Panc1 (cell line): ENCODE measurements at regions not wholly inside any gene's neighbourhood (a gene's known extent, or its start where the extent isn't known, plus 50 kb on each side); places are given as distances from the start of the nearest gene placed in this dataset.

Source experiments
- ATAC-seq: fragments of 200-7000 bp; cut with Tn5 transposase; 2 replicates; pipeline ENCODE4 v1.9.1; 2020; ENCODE audit warnings: mild to moderate bottlenecking, moderate library complexity
- BruUV-seq: library from RNA; stranded (reverse); fragments of 400-500 nt; replicated peaks from 2 replicates; lab custom pipeline; 2021; lab: Mats Ljungman, UMichigan
- CTCF ChIA-PET: fragments of 300-600 bp; sonication (Branson Sonifier 250); formaldehyde crosslinking; loops from one replicate; lab custom pipeline; 2022; ENCODE audit warnings: antibody characterized with exemption; lab: Charles Lee
- POLR2A ChIA-PET: fragments of 300-600 bp; sonication (Branson Sonifier 250); formaldehyde crosslinking; loops from one replicate; lab custom pipeline; 2022; ENCODE audit warnings: antibody characterized with exemption; lab: Charles Lee
- DNase-seq: peaks from one replicate; pipeline ENCODE4 v3.0.0-alpha.2; 2010; ENCODE audit warnings: low read depth, low spot score
- H3K27ac ChIP-seq: 2 replicates; pipeline ENCODE4 v1.5.1; 2011; ENCODE audit warnings: mild to moderate bottlenecking, low read length, inconsistent platforms
- H3K27me3 ChIP-seq: fragments of 200-500 bp; sonication (Bioruptor generic); 2 replicates; pipeline ENCODE4 v1.6.0; 2014; ENCODE audit warnings: low read length, inconsistent platforms; ENCODE audit not compliant: control insufficient read depth, insufficient read depth
- H3K36me3 ChIP-seq: fragments of 200-500 bp; sonication (Bioruptor generic); 2 replicates; pipeline ENCODE4 v1.5.1; 2014; ENCODE audit warnings: inconsistent platforms, mild to moderate bottlenecking, low read length, moderate library complexity; ENCODE audit not compliant: control insufficient read depth, insufficient read depth
- H3K4me1 ChIP-seq: 2 replicates; pipeline ENCODE4 v1.5.1; 2011; ENCODE audit warnings: inconsistent platforms, mild to moderate bottlenecking, low read length, moderate library complexity; ENCODE audit not compliant: control insufficient read depth, insufficient read depth
- H3K4me3 ChIP-seq, 2 experiments: 2 replicates each; pipeline ENCODE4 v1.5.1; 2011 to 2012; ENCODE audit warnings: low read depth in 2 of 2, low read length in 2 of 2, mild to moderate bottlenecking in 2 of 2, inconsistent platforms in 1 of 2, moderate library complexity in 1 of 2
- H3K9me3 ChIP-seq: fragments of 200-500 bp; sonication (Bioruptor generic); 2 replicates; pipeline ENCODE4 v1.5.1; 2014; ENCODE audit warnings: low read depth, mild to moderate bottlenecking, inconsistent platforms, low read length, moderate library complexity; ENCODE audit not compliant: control insufficient read depth, insufficient read depth
- CTCF ChIP-seq: fragments of 450-650 bp; IDR thresholded peaks from 2 replicates; pipeline ENCODE4 v1.5.1; 2017; ENCODE audit warnings: mild to moderate bottlenecking
- POLR2AphosphoS5 ChIP-seq: IDR thresholded peaks from 2 replicates; pipeline ENCODE4 v1.6.1; 2012; ENCODE audit warnings: mild to moderate bottlenecking, low read depth, low read length, moderate library complexity
- SIN3A ChIP-seq: IDR thresholded peaks from 2 replicates; pipeline ENCODE4 v1.6.1; 2012; ENCODE audit warnings: low read depth, mild to moderate bottlenecking, low read length, moderate library complexity, borderline replicate concordance; ENCODE audit not compliant: insufficient read depth
- TCF7L2 ChIP-seq: IDR thresholded peaks from 2 replicates; pipeline ENCODE4 v1.6.1; 2011; ENCODE audit warnings: mild to moderate bottlenecking, low read depth, low read length, inconsistent platforms
- in situ Hi-C: cut with HindIII; loops from 2 replicates; pipeline ENCODE4 v1.10.0; 2016; ENCODE audit warnings: low sequenced_read_pairs, low pct_unique_long_range_greater_than_20kb
- intact Hi-C: fragments of 100-400 bp; cut with micrococcal nuclease; formaldehyde crosslinking; loops from one replicate; pipeline ENCODE4 v1.10.0; 2022; ENCODE audit not compliant: unreplicated experiment
- TF ChIP-seq, protein P1 (sequence below), 2 experiments: IDR thresholded peaks; 2 replicates each; pipeline ENCODE4 v1.6.1; 2011 to 2012; ENCODE audit warnings: low read depth in 2 of 2, control low read depth in 1 of 2, low read length in 1 of 2, mild to moderate bottlenecking in 1 of 2, moderate library complexity in 1 of 2; ENCODE audit not compliant: insufficient read depth in 1 of 2

DNA sequence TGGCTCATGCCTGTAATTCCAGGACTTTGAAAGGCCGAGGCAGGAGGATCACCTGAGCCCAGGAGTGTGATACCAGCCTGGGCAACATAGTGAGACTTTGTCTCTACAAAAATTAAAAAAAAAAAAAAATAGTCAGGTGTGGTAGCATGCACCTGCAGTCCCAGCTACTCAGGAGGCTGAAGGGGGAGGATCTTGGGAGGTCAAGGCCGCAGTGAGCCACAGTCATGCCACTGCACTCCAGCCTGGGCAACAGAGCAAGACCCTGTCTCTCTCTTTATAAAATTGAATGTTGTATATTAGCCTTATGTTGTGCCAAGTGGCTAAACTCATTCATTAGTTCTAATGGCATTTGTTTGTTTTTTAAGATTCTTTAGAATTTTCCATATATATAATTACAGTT, 207.7 kb upstream of the COPS8 start:
- Histone ChIP-seq H3K9me3 (peaks cover 7% of the 10 kb centered on the region; the same call in 1 of the 2 replicates), H3K4me1 (no peaks in the 10 kb centered on the region), H3K27me3 (no peaks in the 10 kb centered on the region; the same call in 1 of the 2 replicates), H3K36me3 (no peaks in the 10 kb centered on the region), H3K4me3 (no peak overlapping the region), H3K27ac (no peak overlapping the region)
- ATAC-seq, result no peak
- no peak for DNase-seq
- POLR2A ChIA-PET, result no interaction called here
- intact Hi-C loops, result no loop called here
- in situ Hi-C loops, result no loop called here
- CTCF ChIA-PET, result no interaction called here
- BruUV-seq, result no TSS peak
- TF ChIP-seq, protein P1, sequence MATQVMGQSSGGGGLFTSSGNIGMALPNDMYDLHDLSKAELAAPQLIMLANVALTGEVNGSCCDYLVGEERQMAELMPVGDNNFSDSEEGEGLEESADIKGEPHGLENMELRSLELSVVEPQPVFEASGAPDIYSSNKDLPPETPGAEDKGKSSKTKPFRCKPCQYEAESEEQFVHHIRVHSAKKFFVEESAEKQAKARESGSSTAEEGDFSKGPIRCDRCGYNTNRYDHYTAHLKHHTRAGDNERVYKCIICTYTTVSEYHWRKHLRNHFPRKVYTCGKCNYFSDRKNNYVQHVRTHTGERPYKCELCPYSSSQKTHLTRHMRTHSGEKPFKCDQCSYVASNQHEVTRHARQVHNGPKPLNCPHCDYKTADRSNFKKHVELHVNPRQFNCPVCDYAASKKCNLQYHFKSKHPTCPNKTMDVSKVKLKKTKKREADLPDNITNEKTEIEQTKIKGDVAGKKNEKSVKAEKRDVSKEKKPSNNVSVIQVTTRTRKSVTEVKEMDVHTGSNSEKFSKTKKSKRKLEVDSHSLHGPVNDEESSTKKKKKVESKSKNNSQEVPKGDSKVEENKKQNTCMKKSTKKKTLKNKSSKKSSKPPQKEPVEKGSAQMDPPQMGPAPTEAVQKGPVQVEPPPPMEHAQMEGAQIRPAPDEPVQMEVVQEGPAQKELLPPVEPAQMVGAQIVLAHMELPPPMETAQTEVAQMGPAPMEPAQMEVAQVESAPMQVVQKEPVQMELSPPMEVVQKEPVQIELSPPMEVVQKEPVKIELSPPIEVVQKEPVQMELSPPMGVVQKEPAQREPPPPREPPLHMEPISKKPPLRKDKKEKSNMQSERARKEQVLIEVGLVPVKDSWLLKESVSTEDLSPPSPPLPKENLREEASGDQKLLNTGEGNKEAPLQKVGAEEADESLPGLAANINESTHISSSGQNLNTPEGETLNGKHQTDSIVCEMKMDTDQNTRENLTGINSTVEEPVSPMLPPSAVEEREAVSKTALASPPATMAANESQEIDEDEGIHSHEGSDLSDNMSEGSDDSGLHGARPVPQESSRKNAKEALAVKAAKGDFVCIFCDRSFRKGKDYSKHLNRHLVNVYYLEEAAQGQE (IDR thresholded peaks at IDR 0.05; ENCODE audit: insufficient read depth in 1 of 2, low read depth in 2 of 2, low read length in 1 of 2), result no peak
- TF ChIP-seq POLR2AphosphoS5 (no peak), CTCF (no peak), TCF7L2 (no peak), SIN3A (no peak)

DNA sequence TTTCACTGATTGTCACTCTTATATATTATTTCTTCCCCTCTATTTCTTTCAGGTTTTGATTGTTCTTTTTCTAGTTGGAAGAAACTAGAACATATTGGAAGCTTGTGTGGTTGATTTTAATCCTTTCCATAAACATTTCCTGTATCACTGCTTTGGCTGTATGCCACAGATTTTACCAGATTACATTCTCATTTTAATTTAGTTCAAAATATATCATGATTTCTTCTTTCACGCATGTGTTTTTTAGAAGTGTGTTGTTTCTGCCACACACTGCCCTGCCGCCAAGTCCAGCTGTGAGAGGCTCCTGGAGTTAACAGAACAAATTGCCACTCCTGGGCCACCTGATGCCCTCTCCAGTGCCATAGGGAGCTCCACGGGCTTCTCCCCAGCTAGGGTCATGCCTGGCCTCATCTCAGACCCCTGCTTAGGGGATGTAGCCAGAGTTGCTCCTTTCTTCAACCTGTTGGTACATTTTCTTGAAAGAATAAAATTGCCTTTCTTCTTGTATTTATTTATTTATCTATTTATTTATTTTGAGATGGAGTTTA, 206.2 kb upstream of the COPS8 start:
- in situ Hi-C loops, result no loop called here
- ChIA-PET POLR2A (no interaction called here), CTCF (no interaction called here)
- intact Hi-C loops, result no loop called here
- ATAC-seq (no peak), DNase-seq (no peak)
- no peak for TF ChIP-seq CTCF
- TF ChIP-seq TCF7L2, result no peak
- TF ChIP-seq, protein P1 (IDR thresholded peaks at IDR 0.05; ENCODE audit: insufficient read depth in 1 of 2, low read depth in 2 of 2, low read length in 1 of 2), result no peak
- no peak for TF ChIP-seq POLR2AphosphoS5
- no peak for TF ChIP-seq SIN3A
- Histone ChIP-seq H3K36me3 (no peaks in the 10 kb centered on the region), H3K9me3 (peaks cover 7% of the 10 kb centered on the region; the same call in 1 of the 2 replicates), H3K4me3 (no peak overlapping the region), H3K4me1 (no peaks in the 10 kb centered on the region), H3K27ac (no peak overlapping the region), H3K27me3 (no peaks in the 10 kb centered on the region; the same call in 1 of the 2 replicates)
- BruUV-seq, result no TSS peak
